OCI-LY1 (cell line): ENCODE measurements at regions not wholly inside any gene's neighbourhood (a gene's known extent, or its start where the extent isn't known, plus 50 kb on each side); places are given as distances from the start of the nearest gene placed in this dataset.

Source experiments
- EZH2 ChIP-seq: fragments of 200-600 bp; sonication (generic), shearing (Covaris generic); IDR thresholded peaks from 2 replicates; pipeline ENCODE4 v1.8.0; 2017; ENCODE audit warnings: borderline replicate concordance, mixed run types, mild to moderate bottlenecking, antibody characterized with exemption, low read length, moderate library complexity, mixed read lengths
- TF ChIP-seq, protein P1 (sequence below): fragments of 200-600 bp; sonication (generic), shearing (Covaris generic); IDR thresholded peaks from 2 replicates; pipeline ENCODE4 v1.5.1; 2017; ENCODE audit warnings: mild to moderate bottlenecking, antibody characterized with exemption, low read length, moderate library complexity, mixed read lengths

DNA sequence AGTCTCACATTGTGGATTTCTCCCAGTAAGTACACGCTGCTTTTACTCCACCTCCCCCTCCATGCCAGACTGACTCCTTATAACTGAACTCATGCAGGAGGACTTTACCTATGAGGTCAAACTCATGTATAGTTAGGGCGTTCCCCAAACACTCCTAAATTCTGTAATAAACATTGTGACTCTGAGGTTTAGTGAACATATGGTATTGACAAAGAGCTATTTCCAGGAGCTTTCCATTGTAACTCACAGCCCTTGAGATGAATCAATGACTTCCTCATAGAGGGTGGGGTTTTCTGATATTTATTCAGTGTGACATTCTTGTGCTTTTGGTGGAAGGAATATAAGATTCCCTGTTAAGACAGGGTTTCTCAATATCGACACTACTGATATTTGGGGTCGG, 337.4 kb upstream of the SLC14A2 start:
- TF ChIP-seq, protein P1, sequence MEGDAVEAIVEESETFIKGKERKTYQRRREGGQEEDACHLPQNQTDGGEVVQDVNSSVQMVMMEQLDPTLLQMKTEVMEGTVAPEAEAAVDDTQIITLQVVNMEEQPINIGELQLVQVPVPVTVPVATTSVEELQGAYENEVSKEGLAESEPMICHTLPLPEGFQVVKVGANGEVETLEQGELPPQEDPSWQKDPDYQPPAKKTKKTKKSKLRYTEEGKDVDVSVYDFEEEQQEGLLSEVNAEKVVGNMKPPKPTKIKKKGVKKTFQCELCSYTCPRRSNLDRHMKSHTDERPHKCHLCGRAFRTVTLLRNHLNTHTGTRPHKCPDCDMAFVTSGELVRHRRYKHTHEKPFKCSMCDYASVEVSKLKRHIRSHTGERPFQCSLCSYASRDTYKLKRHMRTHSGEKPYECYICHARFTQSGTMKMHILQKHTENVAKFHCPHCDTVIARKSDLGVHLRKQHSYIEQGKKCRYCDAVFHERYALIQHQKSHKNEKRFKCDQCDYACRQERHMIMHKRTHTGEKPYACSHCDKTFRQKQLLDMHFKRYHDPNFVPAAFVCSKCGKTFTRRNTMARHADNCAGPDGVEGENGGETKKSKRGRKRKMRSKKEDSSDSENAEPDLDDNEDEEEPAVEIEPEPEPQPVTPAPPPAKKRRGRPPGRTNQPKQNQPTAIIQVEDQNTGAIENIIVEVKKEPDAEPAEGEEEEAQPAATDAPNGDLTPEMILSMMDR, result no peak
- no peak for TF ChIP-seq EZH2
